ENCODE measurements at regions not wholly inside any gene's neighbourhood (a gene's known extent, or its start where the extent isn't known, plus 50 kb on each side); places are given as distances from the start of the nearest gene placed in this dataset.

DNA sequence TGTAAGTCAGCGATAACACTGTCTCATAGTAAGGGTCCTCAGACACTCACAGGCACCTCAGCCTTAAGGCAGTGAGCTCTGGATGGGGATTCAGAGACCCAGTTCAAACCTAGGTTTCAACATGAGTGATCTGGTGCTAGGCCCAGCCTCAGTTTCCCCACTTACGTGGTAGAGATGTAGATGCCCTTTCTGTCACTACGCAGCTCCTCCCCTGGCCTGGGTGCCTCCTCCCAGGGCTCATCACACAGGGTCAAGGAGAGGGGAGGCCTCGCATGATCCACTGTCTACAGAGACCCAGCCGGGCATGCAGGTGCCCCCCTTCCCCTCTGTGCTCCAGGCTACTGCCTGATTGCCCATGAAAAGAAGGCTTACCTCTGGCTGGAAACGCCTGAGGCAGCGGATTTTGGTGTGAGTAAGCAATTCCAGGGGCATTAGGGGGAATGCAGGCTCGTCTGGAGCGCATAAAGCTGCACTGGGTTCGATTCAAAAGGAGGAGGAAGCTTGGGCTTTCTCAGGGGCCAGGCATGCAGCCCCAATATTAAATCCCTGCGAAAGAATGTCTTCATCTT lies 69.8 kb upstream of the ANKRD34C start:
- TF ChIP-seq, protein P1, sequence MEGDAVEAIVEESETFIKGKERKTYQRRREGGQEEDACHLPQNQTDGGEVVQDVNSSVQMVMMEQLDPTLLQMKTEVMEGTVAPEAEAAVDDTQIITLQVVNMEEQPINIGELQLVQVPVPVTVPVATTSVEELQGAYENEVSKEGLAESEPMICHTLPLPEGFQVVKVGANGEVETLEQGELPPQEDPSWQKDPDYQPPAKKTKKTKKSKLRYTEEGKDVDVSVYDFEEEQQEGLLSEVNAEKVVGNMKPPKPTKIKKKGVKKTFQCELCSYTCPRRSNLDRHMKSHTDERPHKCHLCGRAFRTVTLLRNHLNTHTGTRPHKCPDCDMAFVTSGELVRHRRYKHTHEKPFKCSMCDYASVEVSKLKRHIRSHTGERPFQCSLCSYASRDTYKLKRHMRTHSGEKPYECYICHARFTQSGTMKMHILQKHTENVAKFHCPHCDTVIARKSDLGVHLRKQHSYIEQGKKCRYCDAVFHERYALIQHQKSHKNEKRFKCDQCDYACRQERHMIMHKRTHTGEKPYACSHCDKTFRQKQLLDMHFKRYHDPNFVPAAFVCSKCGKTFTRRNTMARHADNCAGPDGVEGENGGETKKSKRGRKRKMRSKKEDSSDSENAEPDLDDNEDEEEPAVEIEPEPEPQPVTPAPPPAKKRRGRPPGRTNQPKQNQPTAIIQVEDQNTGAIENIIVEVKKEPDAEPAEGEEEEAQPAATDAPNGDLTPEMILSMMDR (conservative IDR thresholded peaks at IDR 0.05; ENCODE audit: low read depth): no peak
- POLR2A ChIA-PET (ENCODE audit: low non-redundant PET): no interaction called here
- H3K27ac ChIP-seq: no peak overlapping the region
- DNase-seq (ENCODE audit: low spot score): no peak
- CTCF ChIA-PET: no interaction called here

DNA sequence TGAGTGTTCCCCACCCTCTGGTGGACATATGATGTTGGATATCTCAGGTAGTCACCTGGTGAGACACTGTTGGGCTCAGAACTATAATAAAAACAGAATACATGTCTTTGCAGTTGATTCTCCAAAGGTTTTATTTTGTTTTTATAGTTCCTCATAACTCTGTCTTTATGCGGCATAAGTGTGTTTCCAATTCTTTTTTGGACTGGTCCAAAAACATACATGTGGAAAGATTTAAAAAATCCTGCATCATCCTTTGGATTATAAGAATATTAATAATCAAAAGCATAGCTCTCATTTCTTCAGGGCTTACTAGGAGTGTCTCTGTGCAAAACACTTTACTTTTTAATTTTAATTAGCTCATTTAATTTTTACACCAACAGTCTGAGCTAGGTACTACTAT lies 71.0 kb upstream of the ANKRD34C start:
- TF ChIP-seq, protein P1 (conservative IDR thresholded peaks at IDR 0.05; ENCODE audit: low read depth): no peak
- ChIA-PET CTCF (no interaction called here), POLR2A (ENCODE audit: low non-redundant PET) (no interaction called here)
- no peak for DNase-seq (ENCODE audit: low spot score)
- H3K27ac ChIP-seq: no peak overlapping the region

DNA sequence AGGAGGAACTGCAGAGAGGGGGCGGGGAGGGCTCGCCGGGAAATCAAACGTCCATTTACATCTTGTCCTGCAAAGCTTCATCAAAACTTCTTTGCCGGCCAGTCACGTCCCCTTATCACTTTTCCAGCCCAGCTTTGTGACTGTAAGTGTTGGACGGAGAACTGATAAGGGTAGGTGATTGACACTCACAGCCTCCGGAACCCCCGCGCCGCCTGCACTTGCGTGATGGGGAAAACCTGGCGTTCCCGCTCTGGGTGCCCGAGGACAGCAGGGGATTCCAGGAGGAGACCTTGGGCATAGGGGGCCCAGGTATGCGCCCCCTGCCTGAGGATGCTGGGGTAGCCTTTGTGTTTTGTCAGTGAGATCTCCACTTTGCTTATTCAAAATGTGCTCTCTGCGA lies 72.8 kb upstream of the ANKRD34C start:
- H3K27ac ChIP-seq: no peak overlapping the region
- CTCF ChIA-PET: no interaction called here
- DNase-seq (ENCODE audit: low spot score): no peak
- POLR2A ChIA-PET (ENCODE audit: low non-redundant PET): no interaction called here
- TF ChIP-seq, protein P1 (conservative IDR thresholded peaks at IDR 0.05; ENCODE audit: low read depth): no peak

DNA sequence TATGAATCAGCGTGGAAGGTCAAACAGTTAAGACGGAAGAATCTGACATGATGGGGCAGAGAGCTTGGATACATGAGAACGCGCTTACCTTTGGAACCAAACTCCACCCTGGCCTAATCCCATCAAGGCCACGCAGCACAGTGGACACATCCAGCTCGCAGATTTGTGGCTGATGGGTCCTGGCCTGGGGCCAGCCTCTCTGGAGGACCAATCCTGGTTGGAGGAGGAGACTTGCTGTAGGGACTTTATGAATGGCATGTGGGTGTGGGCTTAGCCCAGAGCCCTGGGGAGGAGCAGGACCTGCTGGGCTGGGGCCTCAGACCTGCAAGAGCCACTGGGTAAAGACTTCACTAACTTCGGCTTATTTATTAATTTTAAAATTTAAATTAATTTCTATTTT lies 73.4 kb upstream of the ANKRD34C start:
- H3K27ac ChIP-seq: no peak overlapping the region
- DNase-seq (ENCODE audit: low spot score): no peak
- ChIA-PET POLR2A (ENCODE audit: low non-redundant PET) (no interaction called here), CTCF (interaction anchor here (1.3 to 1.5 kb wide), 2 partner anchors 9 to 25 kb away, joined by 3 to 8 read pairs; no protein-coding TSS in a partner anchor)
- TF ChIP-seq, protein P1 (conservative IDR thresholded peaks at IDR 0.05; ENCODE audit: low read depth): no peak

DNA sequence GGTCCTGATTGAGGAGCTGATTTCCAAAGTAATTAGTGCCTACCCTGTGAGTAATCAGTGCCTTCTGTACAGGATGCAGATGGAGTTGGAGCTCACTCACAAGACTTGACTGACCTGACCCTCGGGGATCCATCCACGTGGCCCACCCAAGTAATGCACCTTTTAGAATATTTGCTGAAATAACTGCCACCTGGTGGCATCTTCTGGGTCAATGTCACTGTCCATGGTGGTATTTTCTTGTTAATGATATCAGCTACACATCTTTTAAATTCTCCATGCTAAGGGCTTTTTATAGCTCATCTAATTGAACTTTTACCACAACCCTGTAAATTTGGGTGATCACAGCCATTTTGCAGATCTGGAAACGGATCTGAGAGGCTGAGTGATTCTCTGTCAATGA lies 74.3 kb upstream of the ANKRD34C start:
- no peak overlapping the region for H3K27ac ChIP-seq
- ChIA-PET POLR2A (ENCODE audit: low non-redundant PET) (interaction anchor here (0.7 kb wide), 2 partner anchors 157 to 180 kb away, joined by 3 read pairs; no protein-coding TSS in a partner anchor), CTCF (interaction anchor here (1.3 to 1.6 kb wide), 3 partner anchors 10 to 180 kb away, joined by 3 to 8 read pairs (median 5); no protein-coding TSS in a partner anchor)
- no peak for DNase-seq (ENCODE audit: low spot score)
- TF ChIP-seq, protein P1 (conservative IDR thresholded peaks at IDR 0.05; ENCODE audit: low read depth): no peak

DNA sequence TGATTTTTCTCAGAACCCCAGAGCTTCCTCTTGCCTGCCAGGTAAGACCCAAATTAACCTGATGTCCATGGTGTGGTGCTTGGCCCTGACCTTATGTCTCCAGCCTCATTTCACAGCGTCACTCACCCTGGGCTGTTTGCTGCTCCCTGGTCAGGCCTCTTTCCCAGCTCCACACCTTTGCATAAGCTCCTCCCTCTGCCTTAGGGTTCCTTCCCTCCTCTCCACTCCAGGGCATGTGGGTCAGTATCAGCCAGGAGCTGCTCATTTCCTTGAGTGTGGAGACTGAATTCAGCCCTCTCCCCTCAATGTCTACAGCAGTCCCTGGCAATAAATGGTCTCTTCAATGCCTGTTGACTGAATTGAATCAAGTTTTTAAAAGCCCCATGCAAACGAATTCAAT lies 75.6 kb upstream of the ANKRD34C start:
- DNase-seq (ENCODE audit: low spot score): no peak
- no peak overlapping the region for H3K27ac ChIP-seq
- ChIA-PET POLR2A (ENCODE audit: low non-redundant PET) (no interaction called here), CTCF (interaction anchor here (0.6 to 1.6 kb wide), 3 partner anchors 22 to 179 kb away, joined by 3 to 7 read pairs (median 5); no protein-coding TSS in a partner anchor)
- TF ChIP-seq, protein P1 (conservative IDR thresholded peaks at IDR 0.05; ENCODE audit: low read depth): no peak
